Pancreas (tissue), 10 donors: ENCODE measurements at regions not wholly inside any gene's neighbourhood (a gene's known extent, or its start where the extent isn't known, plus 50 kb on each side); places are given as distances from the start of the nearest gene placed in this dataset.

ENCODE experiments used
- ATAC-seq, 4 donors: fragments of 200-7000 bp; cut with Tn5 transposase; one replicate each; pipeline versions ENCODE4 v1.8.0 to v1.9.1; 2020; ENCODE audit warnings: mild to moderate bottlenecking in 4 of 4, moderate library complexity in 4 of 4
- DNase-seq, 6 donors: peaks; one replicate each; pipeline ENCODE4 v3.0.0-alpha.2; 2020
- FAIRE-seq: peaks from 2 replicates; lab custom pipeline; 2012; peaks lifted over from hg19 to GRCh38; lab: Jason Lieb, UNC
- H3K27ac ChIP-seq, 4 donors: fragments of 200-600 bp; sonication (generic); 1 replicate in 3 of 4; 2 replicates in 1 of 4; pipeline versions ENCODE4 v1.5.0 to v1.8.0; 2020
- H3K27me3 ChIP-seq, 4 donors: fragments of 200-600 bp; one replicate each; pipeline ENCODE4 v1.8.0; 2021
- H3K36me3 ChIP-seq, 3 donors: fragments of 200-600 bp; sonication (generic) in 1 of 3; one replicate each; pipeline versions ENCODE4 v1.5.0 to v1.8.0; 2020 to 2021
- H3K4me1 ChIP-seq, 3 donors: fragments of 200-600 bp; one replicate each; pipeline ENCODE4 v1.8.0; 2021
- H3K4me3 ChIP-seq, 4 donors: fragments of 200-600 bp; sonication (generic) in 2 of 4; one replicate each; pipeline versions ENCODE4 v1.5.0 to v1.8.0; 2020 to 2021
- H3K9me3 ChIP-seq, 4 donors: fragments of 200-600 bp; one replicate each; pipeline ENCODE4 v1.8.0; 2021
- WGBS, 2 donors: extraction: QIAGEN DNeasy Blood & Tissue Kit; methylation state at CpG; one replicate each; pipeline ENCODE4 v1.1.7; 2013; 5-methylcytosine and 5-hydroxymethylcytosine counted together
- intact Hi-C, 3 donors: fragments of 100-400 bp; cut with DNase I; formaldehyde crosslinking; loops; one replicate each; pipeline versions ENCODE4 v1.11.1 to v1.14.2; 2022
- TF ChIP-seq, protein P1 (sequence below), 4 donors: fragments of 200-600 bp; sonication (generic) in 3 of 4; IDR thresholded peaks; one replicate each; pipeline versions ENCODE4 v1.5.0 to v1.8.0; 2021; ENCODE audit warnings: antibody characterized with exemption in 4 of 4
- donor health status: healthy with polysubstance abuse.
- donor health status: DM: no; HTN: no; CAD: no; lungs with moderate emphysema.
- donor health status: DM: no; HTN: no; CAD: no.
- donor health status: control.
- donor health status: control.
- donor health status: Bipolar disorder and iron deficiency.
- donor health status: DM: yes; HTN: yes; CAD: no.
- donor health status: DM: no; HTN: no; CAD: no.
- donor health status: DM: no; HTN: no; CAD: no.
- donor health status: DM: yes; HTN: yes; CAD: no.

- FAIRE-seq: no peak
- Histone ChIP-seq H3K9me3 (no peaks in the 10 kb centered on the region), H3K27ac (no peak overlapping the region), H3K4me3 (no peak overlapping the region), H3K36me3 (no peaks in the 10 kb centered on the region), H3K27me3 (no peaks in the 10 kb centered on the region), H3K4me1 (no peaks in the 10 kb centered on the region)
- WGBS, 2 donors: 77 to 94% methylated on average over 1 of the region's 1 CpG
- ATAC-seq: no peak
- TF ChIP-seq, protein P1, sequence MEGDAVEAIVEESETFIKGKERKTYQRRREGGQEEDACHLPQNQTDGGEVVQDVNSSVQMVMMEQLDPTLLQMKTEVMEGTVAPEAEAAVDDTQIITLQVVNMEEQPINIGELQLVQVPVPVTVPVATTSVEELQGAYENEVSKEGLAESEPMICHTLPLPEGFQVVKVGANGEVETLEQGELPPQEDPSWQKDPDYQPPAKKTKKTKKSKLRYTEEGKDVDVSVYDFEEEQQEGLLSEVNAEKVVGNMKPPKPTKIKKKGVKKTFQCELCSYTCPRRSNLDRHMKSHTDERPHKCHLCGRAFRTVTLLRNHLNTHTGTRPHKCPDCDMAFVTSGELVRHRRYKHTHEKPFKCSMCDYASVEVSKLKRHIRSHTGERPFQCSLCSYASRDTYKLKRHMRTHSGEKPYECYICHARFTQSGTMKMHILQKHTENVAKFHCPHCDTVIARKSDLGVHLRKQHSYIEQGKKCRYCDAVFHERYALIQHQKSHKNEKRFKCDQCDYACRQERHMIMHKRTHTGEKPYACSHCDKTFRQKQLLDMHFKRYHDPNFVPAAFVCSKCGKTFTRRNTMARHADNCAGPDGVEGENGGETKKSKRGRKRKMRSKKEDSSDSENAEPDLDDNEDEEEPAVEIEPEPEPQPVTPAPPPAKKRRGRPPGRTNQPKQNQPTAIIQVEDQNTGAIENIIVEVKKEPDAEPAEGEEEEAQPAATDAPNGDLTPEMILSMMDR (IDR thresholded peaks at IDR 0.05): no peak
- no peak for DNase-seq
- intact Hi-C loops: no loop called here
Measured at GRCh38 chr11:25891960-25892359, 440.0 kb upstream of the ANO3 start.

- H3K36me3 ChIP-seq: no peaks in the 10 kb centered on the region
- H3K27me3 ChIP-seq: no peaks in the 10 kb centered on the region
- no peak for DNase-seq
- 11 to 19% methylated on average over 2 of the region's 3 CpGs for WGBS, 2 donors
- ATAC-seq: no peak
- no peaks in the 10 kb centered on the region for H3K9me3 ChIP-seq
- no peak overlapping the region for H3K27ac ChIP-seq
- TF ChIP-seq, protein P1 (IDR thresholded peaks at IDR 0.05): no peak
- no peaks in the 10 kb centered on the region for H3K4me1 ChIP-seq
- intact Hi-C loops: no loop called here
- H3K4me3 ChIP-seq: no peak overlapping the region
- FAIRE-seq: no peak
Measured at GRCh38 chr11:25899617-25900160, 432.2 kb upstream of the ANO3 start.

GRCh38 chr11:25900814-25901213, 431.1 kb upstream of the ANO3 start:
- WGBS, 2 donors: 84 to 95% methylated on average over 4 of the region's 4 CpGs
- Histone ChIP-seq H3K9me3 (no peaks in the 10 kb centered on the region), H3K27me3 (no peaks in the 10 kb centered on the region), H3K27ac (no peak overlapping the region), H3K36me3 (no peaks in the 10 kb centered on the region), H3K4me1 (no peaks in the 10 kb centered on the region), H3K4me3 (no peak overlapping the region)
- intact Hi-C loops: no loop called here
- FAIRE-seq: no peak
- no peak for DNase-seq
- TF ChIP-seq, protein P1 (IDR thresholded peaks at IDR 0.05): no peak
- ATAC-seq: no peak

DNA sequence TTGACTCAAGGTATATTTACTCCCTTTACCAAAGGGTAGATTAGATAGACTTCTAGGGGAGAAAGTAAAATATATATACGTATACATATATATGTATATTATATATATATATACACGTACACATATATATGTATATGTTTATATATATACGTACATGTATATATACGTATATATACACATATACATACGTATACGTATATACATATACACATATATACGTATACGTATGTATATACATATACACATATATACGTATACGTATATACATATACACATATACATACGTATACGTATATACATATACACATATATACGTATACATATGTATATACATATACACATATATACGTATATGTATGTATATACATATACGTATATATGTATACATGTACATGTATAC, 430.5 kb upstream of the ANO3 start:
- Histone ChIP-seq H3K4me1 (no peaks in the 10 kb centered on the region), H3K27ac (no peak overlapping the region), H3K27me3 (no peaks in the 10 kb centered on the region), H3K9me3 (no peaks in the 10 kb centered on the region), H3K4me3 (no peak overlapping the region), H3K36me3 (no peaks in the 10 kb centered on the region)
- FAIRE-seq (peak; percentile 90), ATAC-seq (no peak), DNase-seq (no peak)
- TF ChIP-seq, protein P1 (IDR thresholded peaks at IDR 0.05): no peak
- 87% methylated on average over 15 of the region's 15 CpGs for WGBS, 2 donors
- intact Hi-C loops: no loop called here

DNA sequence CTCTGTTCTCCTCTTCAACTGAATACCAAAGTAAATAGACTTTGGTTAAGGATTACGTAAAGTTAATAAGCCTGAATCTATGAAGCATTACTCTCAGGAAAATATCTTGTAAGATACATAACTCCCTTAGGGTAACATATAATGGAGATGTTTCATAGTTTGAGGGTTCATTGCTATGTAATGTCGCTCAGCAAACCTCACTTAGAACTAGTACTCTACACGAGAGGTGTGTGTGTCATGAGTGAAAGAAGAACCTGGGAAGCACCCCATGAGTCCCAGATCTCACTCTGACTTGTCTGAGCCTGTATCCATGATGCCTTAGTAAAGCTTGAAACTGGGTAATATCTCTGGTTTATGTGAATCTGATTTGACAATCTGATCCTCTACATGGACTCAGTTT, 429.5 kb upstream of the ANO3 start:
- Histone ChIP-seq H3K4me3 (no peak overlapping the region), H3K27me3 (no peaks in the 10 kb centered on the region), H3K9me3 (no peaks in the 10 kb centered on the region), H3K27ac (no peak overlapping the region), H3K4me1 (no peaks in the 10 kb centered on the region), H3K36me3 (no peaks in the 10 kb centered on the region)
- DNase-seq: no peak
- intact Hi-C loops: no loop called here
- no peak for ATAC-seq
- WGBS, 2 donors: 30 to 60% methylated on average over 3 of the region's 3 CpGs
- FAIRE-seq: no peak
- TF ChIP-seq, protein P1 (IDR thresholded peaks at IDR 0.05): no peak
